SW 1271 (cell line): ENCODE measurements at regions not wholly inside any gene's neighbourhood (a gene's known extent, or its start where the extent isn't known, plus 50 kb on each side); places are given as distances from the start of the nearest gene placed in this dataset.

Source experiments
- DNase-seq, 2 experiments: peaks; one replicate each; lab custom pipeline; 2025; lab: John Stamatoyannopoulos, UW

DNA sequence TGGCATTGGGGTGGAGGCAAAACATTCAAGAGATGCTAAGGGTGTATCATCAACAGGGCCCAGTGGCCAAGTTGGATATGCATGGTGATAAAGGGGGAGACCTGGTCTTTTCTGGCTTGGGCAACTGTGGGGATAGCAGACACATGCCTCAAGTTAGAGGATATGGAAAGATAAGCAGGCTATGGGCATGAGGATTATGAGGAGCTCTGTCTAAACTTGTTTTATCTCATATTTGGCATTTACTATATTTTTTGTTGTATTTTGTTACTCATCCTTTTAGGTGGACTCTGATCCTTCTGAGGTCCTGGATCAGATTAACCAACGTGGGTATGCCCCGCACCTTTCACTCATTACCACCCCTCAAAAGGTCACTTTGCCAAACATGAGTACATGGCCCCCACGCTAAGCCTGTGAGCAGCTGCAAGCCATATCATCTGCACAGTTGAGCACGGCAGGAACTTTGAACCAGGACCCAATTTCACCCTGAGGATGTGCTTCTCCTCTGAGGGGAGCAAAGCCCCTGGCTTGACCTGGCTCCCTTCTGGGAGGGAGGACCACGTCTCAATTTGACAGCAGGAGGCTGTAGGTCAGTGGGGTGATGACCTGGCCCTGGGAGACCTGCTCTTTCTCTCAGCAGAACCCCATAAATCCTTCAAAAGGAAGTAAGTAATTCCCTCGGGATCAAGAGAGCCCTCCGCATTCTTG lies 71.1 kb upstream of the CD180 start:
- DNase-seq = no peak

DNA sequence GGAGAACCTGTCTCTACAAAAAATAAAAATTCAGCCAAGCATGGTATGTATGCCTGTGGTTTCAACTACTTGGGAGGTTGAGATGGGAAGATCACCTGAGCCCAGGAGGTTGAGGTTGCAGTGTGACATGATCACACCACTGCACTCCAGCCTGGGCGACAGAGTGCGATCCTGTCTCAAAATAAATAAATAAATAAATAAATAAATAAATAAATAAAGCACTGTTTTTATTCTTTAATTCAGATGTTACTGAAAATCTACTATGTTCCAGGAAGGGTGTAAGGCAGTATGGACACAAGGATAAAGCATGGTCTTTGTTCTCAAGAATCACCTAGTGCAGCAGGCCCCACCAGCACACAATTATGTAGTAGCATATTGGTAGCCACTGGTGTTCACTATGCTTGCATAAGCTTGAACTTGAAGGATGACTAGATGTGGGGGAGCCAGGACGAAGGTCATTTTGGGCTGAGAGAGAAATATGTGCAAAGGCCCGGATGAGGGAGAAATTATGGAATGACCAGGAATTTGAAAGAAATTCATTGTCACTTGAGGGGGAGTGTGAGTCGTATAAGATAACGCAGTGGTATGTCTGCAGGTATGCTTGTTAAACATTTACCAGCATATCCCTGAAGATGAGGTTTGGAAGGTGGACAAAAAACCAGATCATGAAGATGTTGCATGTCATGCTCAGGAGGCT lies 70.2 kb upstream of the CD180 start:
- DNase-seq = no peak

DNA sequence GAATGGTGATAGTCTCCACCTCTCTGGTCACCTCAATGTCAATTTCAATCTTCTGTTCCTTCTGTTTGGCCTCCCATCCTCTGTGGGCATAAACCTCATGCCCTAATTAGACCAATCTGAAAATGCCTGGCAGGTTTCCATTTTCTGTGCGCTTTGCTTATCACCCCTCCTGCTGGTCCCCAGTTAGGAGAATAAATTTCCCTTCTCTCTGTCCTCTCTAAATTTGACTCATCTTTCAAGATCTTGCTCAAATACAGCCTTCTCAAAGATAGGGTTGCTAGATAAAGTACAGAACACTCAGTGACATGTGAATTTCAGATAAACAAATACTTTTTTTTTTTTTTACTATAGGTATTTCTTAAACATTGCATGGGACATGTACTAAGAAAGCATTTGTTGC lies 69.4 kb upstream of the CD180 start:
- no peak for DNase-seq

DNA sequence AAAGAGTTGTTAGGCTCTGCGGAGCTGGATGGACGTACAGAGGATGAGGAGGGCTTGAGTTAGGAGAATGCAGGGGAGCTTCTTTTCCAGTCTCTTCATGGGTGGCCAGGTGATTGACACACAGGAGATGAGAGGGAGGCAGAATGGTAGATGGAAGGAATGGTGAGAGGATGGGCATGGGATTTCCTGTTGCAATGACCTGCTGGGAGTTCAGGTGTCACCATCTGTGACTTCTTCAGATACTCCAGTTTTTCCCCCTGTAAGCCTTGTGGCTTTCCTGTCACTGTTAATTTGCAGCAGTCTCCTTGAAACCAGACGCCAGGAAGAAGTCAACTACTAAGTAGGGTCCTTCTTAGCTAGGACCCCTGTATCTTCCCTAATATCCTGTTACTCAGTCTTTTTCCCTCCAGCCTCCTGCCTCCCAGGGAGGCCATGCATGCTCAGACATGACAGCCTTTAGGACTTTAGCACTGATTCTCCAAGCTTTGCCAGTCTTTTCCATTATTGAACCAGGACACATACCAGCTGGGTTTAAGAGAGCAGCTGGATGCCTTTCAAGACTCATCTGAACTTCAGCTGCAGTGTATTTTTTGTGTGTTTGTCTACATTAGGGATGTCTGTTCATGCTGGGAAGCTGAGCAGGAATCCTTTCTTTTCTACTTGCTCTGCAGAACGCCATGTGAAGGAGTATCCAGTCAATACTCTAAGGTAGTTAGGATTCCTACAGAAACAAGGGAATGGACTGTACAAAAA lies 67.2 kb upstream of the CD180 start:
- DNase-seq = no peak

DNA sequence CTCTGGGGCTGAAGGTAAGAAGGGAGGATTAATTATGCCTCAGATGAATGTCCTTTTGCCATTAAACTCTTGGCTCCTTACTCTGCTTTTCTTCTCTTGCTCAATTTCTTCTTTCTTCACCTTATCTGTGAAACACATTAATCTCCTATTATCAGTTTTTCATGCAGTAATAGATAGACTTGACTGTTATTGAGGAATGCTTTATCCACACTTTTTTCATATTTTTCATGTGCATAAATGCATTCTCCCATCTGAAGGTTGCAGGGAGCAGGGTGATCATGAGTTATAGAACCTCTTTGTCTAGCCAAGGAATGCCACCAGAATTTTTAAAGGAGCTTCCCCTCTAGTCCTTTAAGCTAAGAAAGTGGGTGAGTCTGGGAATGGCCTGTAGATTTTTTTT lies 66.4 kb upstream of the CD180 start:
- no peak for DNase-seq

DNA sequence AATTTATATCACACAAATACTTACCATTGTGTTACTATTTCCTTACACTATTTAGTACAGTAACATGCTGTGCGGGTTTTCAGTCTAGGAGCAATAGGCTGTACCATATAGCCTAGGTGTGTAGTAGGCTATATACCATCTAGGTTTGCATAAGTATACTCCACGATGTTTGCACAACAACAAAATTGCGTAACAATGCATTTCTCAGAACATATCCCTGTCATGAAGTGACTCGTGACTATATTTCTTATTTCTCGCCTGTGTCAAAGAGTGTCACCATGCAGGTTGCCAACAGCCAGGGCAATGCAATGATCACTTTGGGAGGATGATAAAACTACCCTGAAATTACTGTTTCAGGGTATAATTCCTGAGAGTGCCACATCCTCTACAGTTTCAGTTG lies 65.6 kb upstream of the CD180 start:
- no peak for DNase-seq

DNA sequence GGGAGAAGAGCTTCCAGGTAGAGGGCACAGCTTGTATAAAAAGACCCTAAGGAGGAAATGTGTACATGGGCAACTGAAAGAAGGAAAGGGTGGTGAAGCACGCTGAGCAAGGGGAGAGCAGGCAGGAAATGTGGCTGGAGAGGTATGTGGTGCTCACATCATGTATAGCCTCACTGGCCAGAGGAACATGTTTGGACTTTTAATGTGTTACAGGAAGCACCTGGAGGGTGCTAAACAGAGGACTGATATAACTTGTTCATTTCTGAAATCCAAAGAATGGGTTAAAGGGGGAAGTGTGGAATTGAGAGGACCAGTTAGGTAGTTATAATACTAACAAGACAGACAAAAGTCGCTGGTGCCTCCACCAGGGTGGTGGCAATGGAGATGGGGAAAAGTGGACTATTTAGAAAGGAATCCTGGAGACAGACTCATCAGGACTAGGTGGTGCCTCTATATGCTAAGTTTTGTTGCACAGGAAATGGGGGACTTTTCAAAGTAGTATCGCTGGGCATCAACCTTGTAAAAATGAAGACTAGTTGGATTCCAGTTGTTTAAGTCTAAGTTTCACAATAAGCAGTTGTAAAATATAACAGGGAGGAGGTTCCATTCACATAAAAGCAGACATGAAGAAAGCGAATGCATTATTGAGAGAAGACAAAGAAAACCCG lies 63.1 kb upstream of the CD180 start:
- DNase-seq = no peak

DNA sequence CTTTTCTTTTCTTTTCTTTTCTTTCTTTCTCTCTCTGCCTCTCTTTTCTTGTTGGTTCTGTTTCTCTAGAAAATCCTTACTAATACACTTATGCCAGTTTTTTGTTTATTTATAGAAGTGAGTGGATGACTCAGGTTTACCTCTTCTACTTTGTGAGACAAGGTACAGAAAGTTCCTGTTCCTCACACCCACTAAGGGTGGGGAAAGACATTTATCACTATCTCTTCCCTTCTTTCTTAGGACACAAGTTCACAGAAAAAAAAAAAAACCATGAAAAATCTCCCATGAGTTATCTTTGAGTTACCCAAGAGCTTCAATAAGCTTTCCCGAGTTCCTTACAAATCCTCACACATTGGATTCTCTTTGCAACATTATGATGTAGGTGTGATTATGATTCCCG lies 60.9 kb upstream of the CD180 start:
- no peak for DNase-seq

DNA sequence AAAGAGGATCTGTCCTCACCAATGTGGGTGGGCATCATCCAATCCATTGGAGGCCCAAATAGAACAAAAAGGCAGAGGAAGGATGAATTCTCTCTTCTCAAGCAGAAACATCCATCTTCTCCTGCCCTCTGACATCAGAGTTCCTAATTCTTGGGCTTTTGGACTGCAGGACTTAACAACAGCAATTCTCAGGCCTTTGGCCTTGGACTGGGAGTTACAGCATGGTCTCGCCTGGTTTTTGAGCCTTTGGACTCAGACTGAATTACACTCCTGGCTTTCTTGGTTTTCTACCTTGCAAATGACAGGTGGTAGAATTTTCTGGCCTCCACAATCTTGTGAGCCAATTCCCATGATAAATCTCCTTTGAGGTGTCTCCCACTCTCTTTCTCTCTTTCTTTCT lies 60.5 kb upstream of the CD180 start:
- DNase-seq = no peak

DNA sequence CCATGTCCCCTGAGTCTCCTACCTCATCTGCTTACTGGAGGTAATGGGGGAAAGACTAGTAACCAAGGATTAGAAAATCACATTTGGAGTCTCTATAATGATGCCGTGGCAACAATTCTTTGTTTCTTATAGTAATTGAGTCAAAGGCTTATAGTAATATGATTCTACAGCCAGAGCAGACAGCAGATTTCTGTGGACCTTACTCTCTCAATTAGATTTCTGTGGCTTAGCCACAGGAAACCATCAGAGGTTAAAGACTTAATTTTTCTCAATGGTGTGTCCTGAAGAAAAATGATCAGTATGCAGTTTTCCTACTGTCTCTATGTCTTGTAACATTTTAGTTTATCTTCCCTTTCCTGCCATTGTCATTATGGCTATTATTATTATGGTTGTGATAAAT lies 59.3 kb upstream of the CD180 start:
- no peak for DNase-seq

DNA sequence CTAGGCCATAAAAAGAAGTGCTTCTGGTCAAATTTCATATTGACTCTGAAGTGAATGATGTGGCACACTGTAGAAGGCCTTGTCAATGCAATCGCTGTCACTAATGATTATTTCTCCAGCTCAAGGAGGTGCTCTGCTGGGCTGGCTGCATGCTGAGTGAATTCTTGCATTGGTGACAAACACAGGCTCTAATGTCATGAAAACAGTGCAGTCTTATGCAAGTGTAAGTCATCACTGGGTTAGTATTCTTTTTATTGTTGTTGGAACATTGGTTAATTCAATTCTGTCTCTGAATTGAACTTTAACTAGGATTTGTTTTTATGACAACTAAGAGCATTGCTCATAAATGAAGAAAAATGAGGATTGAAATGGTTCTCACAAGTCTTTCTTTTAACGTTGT lies 57.3 kb upstream of the CD180 start:
- DNase-seq = no peak

DNA sequence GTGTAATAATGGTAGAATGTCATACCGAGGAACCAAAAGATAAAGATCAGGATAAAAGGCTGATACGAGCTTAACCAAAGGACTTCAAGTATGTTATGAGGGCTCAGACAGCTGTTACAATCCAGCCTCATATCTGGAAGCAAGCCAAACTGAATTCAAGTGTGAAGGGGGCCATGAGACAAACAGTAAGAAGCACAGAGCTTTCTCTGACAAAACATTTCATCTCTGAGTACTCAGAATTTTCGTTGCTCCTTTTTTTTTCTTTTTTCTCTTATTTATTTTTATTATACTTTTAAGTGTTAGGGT lies 52.9 kb upstream of the CD180 start:
- no peak for DNase-seq

DNA sequence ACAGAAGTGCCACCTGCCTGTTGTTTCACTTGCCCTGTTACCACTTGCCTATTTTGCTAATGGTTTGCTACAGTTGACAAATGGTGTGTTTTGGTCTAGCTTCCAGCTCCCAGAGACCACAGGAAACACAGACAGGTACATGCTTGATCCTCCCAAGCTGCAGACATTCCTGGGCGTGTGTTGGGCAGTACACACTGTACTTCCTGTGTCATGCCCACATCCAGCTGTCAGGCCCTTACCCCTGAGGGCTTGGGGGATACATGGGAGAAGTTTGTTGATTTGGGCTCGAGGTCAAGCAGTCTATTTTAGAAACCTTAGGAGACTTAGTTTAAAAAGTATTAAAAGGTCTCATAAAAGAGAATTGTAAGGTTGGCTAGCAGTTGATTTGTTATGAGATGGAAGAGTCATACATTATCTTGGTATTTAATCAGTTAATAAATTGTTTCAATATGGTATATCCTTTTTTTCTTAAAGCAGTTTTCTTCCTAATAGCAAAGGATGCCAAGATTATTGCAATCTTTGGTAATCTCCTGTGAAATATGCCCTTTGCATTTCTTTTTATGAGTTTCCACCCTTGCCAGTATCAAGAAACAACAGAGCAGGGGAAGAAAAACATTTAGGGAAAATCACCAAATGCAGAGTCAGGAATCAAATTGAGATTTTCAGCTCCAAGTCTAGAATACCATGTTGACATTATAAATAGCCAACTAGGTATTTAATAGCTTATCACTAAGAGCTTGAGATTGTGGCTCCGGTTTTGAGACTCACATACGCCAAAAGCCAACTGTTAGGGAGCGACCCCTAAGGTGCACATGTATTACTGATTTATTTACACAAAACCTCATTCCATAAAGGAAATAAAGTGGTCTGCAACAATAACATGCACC lies 52.3 kb upstream of the CD180 start:
- DNase-seq = no peak

DNA sequence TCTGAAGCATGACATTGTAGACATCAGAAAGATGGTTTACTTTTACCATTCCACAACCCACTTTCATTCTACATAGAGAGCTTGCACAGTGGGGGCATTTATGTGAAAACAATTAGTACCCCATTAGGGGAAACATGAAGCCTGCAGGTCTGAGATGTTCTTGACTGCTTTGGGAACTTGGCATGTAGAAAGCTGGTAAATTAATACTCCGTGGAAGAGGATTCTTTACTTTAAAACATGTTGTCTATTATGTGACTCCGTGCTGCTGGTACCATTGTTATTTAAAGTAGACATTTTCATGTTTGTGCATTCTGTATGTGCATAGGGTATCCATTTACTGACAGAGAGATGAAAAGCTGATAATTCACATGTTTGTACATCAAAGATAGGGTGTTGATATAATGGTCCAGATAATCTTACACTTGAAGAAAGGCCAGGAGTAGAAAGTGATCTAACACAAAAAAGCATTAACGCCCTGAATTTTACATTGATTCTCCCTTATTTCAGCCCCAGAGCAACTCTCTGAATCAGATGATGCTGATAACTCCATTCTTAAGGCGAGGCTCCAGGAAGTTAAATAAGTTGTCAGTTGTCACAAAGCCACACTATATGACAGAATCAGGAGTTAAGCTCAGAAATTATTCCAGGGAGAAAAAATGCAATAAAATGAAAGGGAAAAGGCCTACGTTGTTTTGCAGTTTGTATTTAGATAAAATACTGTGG lies 50.1 kb upstream of the CD180 start:
- no peak for DNase-seq
